Heart left ventricle (tissue), 13 donors: ENCODE measurements at regions not wholly inside any gene's neighbourhood (a gene's known extent, or its start where the extent isn't known, plus 50 kb on each side); places are given as distances from the start of the nearest gene placed in this dataset.

Experiments used
- CTCF ChIP-seq, 12 donors: fragments of 200-600 bp; sonication (generic) in 4 of 12; IDR thresholded peaks; one replicate each; pipeline versions ENCODE4 v1.5.0 to v1.8.0; 2018 to 2022; ENCODE audit warnings: antibody characterized with exemption in 12 of 12, mild to moderate bottlenecking in 5 of 12
- POLR2A ChIP-seq, 2 donors: fragments of 450-650 bp; IDR thresholded peaks; one replicate each; pipeline ENCODE4 v1.6.1; 2017; ENCODE audit warnings: antibody characterized with exemption in 2 of 2, mild to moderate bottlenecking in 2 of 2, moderate library complexity in 2 of 2
- donor health status: ischemic (EF 13 %, LVEDD 7.1; RV severe dilation, severe dysfunction).
- donor health status: DM: no; HTN: yes; CAD: no.
- donor health status: DM: no; HTN: no; CAD: no.
- donor health status: ischemic (EF 25% LVEDD 6.9; RV normal size, moderate dysfunction).
- donor health status: ischemic (EF 25% LVEDD 5.7; RV mildly dilated, moderate dysfunction).
- donor health status: ischemic (EF 35%, LVEDD 5.7; RV mildly dilated, moderate dysfunction).
- donor health status: nonischemic (EF 11% LVEDD 7.7; RV severe dilation, severe dysfunction).
- donor health status: DM: yes; HTN: yes; CAD: no.
- donor health status: PGD.
- donor health status: ischemic (EF 29% LVEDD 5.4; RV normal size, mild dysfunction).
- donor health status: nonischemic (EF 23%, LVEDD 6.1; RV moderate dilation, normal function).

- TF ChIP-seq CTCF (IDR thresholded peaks at IDR 0.05) = no peak
- no peak for TF ChIP-seq POLR2A (IDR thresholded peaks at IDR 0.05)
These were observed 291.3 kb upstream of the ZPLD1 start for GRCh38 chr3:102143536-102143935.
